H54 (cell line): ENCODE measurements at regions not wholly inside any gene's neighbourhood (a gene's known extent, or its start where the extent isn't known, plus 50 kb on each side); places are given as distances from the start of the nearest gene placed in this dataset.
"Not testable (repeated sequence)": the region's sequence is repeated elsewhere in the genome, so short reads cannot be mapped to it uniquely, and the experiment has no call there.

Source experiments
- DNase-seq: peaks from one replicate; pipeline ENCODE4 v3.0.0; 2011; ENCODE audit warnings: low spot score, mixed read lengths; ENCODE audit not compliant: insufficient read length
- FAIRE-seq: peaks from 3 replicates; lab custom pipeline; 2011; peaks lifted over from hg19 to GRCh38; lab: Jason Lieb, UNC
- POLR2A ChIP-seq: IDR thresholded peaks from 2 replicates; pipeline ENCODE4 v1.6.1; 2011; ENCODE audit warnings: low read depth, mild to moderate bottlenecking, low read length

- FAIRE-seq, DNase-seq: not testable (repeated sequence)
Observed at GRCh38 chr4:142897518-142897917, 51.4 kb upstream of the INPP4B start.

GRCh38 chr4:142900622-142901021, 54.5 kb upstream of the INPP4B start:
- no peak for TF ChIP-seq POLR2A
- FAIRE-seq (no peak), DNase-seq (no peak)

DNA sequence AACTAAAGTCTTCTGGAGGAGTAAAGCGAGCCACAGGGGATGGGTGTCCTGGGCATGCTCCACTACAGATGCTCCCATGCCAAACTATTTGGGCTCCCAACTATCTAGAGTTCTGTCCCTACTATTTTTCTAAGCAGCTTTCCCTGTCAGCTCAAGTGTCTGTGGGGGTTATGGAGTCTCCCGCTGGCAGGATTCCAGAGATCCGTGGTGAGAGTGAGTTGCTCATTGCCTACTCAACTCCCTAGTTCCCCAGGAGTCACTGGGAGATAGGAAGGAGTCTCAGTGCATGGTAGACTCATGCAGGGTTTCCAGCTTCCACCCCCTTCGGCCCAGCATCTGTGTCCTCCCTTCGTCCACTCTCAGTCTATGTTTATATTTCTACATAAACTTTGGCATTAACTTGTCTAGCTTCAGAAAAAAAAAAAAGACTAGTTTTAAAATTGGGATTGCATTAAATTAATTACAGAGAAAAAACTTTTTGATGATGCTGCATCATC, 55.1 kb upstream of the INPP4B start:
- FAIRE-seq: no peak
- DNase-seq: no peak

GRCh38 chr4:142903617-142904016, 57.5 kb upstream of the INPP4B start:
- FAIRE-seq, DNase-seq: not testable (repeated sequence)

More for the DNA sequence above, 55.1 kb upstream of the INPP4B start:
- no peak for TF ChIP-seq POLR2A

DNA sequence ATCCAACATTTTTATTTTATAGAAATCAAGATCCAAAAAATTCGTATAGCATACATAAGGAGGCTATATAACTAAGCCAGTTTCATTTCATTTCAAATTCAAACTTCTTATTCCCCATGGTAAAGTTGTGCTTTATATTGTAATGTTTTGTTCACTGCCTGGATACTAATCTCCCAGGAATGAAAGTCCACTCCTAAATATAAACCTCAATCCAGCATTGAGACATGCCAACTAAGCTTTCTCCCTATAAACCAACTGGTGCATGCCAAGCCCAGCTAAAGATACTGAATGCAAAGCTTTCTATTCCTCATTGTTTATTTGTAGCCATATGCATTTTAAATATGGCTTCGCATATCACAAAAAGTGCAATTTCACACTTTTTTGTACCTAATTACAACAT, 63.8 kb upstream of the INPP4B start:
- FAIRE-seq (no peak), DNase-seq (no peak)
- TF ChIP-seq POLR2A: no peak

- no peak for TF ChIP-seq POLR2A
- FAIRE-seq (no peak), DNase-seq (no peak)
Observed at GRCh38 chr4:142913034-142913433, 66.9 kb upstream of the INPP4B start.

DNA sequence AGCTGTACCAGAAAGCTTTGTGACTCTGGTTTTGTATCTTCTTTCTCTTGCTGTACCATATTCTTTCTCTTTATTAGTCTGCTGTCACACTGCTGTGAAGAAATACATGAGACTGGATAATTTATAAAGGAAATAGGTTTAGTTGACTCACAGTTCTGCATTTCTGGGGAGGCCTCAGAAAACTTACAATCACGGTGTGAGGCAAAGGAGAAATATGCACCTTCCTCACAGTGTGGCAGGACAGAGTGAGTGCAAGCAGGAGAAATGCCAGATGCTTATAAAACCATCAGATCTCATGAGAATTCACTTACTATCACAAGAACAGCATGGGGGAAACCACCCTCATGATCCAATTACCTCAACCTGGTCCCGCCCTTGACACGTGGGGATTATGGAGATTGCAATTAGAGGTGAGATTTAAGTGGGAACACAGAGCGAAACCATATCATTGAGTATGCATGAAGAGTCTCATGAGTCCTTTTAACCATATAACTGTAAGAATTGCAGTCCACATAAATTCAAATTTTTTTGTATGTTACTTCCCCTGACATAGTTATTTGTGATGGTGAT, 67.4 kb upstream of the INPP4B start:
- no peak for TF ChIP-seq POLR2A
- DNase-seq (no peak), FAIRE-seq (no peak)

DNA sequence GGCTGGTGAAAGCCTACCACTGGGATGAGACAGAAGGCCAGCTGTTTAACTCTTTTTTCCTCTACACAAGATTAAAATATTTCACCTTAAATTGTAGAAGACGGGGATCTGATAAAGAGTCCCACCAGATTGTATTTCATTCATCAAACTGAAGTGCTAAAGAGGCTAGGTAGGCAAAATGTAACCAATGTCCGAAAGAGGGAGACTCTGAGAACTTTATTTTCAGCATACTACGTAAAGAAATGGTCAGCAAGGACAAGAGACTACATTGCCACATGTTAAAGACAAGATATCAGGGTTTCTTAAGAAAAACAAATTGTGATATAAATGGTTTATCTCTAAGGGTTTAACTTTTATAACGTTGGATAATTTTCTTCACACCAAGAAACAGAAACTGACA, 71.6 kb upstream of the INPP4B start:
- no peak for TF ChIP-seq POLR2A
- FAIRE-seq (no peak), DNase-seq (no peak)

GRCh38 chr4:142922720-142923119, 76.6 kb upstream of the INPP4B start:
- no peak for TF ChIP-seq POLR2A
- no peak for FAIRE-seq
- DNase-seq: no peak

DNA sequence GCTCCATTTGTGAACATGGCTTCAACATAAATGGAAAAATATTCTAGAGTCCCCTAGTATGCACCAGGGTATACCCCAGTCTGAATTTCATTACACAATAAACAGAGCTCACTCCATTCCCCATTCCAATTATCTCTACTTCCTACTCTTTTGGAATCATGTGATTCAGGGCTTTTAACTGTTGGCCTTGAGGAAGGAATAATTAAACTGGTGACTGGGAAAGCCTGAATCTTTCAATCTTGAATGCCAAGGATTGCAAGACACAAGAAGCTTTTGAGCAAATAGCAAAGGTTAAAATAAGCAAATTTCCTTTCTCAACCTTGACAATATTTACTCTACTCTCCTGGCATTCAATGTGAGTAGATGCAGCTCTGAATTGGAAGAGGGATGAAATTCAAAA, 77.5 kb upstream of the INPP4B start:
- DNase-seq: no peak

DNA sequence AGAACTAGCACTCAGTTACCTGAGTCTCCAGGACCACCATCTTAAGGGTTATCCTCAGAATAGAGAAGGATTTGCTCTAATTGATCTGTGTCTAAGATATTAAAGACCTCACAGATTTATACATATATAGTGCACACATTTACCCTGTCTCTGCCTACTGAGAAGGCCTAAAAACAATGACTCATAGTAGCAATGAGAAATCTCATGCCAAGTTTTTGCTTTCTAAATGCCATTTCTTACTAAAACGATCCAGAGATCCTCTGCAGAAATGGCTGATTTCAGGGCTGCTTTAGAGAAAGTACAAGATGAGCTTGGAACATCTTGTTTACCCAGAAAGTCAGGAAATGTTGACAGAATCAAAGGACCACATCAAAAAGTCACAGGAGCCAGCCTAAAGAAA, 79.1 kb upstream of the INPP4B start:
- FAIRE-seq (no peak), DNase-seq (no peak)
- no peak for TF ChIP-seq POLR2A

More for the DNA sequence above, 77.5 kb upstream of the INPP4B start:
- FAIRE-seq: no peak
- TF ChIP-seq POLR2A: no peak

DNA sequence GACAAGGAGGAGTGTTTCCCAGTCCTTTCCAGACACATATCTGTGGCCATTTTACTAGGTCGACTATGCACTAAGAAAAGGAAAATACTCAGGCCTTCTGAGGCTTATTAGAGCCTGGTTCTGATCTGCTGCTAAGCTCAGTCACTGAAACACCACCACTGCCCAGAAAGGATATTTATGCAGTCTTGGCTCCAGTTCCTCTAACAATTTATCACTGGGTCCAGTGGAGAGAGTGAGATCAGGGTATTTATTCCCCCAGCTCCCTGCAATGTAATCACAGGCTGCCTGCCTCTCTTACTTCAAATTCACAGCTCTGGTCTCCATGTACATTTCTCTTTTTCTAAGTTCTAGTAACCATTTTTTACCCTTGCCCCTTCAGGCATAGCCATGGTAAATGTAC, 81.6 kb upstream of the INPP4B start:
- FAIRE-seq: no peak
- no peak for DNase-seq
- TF ChIP-seq POLR2A: no peak

DNA sequence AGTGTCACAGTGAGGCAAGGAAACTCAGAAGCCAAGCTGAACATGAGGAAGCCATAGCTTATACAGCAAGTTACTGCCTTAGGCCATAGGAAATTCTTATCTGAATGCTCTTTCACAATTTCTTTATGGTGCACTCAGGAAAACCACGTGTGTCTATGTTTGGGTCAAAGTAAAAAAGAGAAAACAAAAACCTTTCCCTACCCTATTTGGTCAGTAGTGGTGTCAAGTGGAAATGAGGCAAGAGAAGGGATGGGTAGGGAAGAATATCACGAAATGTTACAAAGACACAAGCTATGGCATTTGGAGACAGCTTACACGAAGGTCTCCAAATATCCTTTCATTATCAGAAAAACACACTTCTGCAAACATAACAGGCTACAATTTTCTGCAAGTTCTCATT, 83.4 kb upstream of the INPP4B start:
- no peak for DNase-seq
- TF ChIP-seq POLR2A: no peak
- FAIRE-seq: no peak

- no peak for TF ChIP-seq POLR2A
- FAIRE-seq (no peak), DNase-seq (no peak)
Observed at GRCh38 chr4:142933207-142933606, 87.1 kb upstream of the INPP4B start.
